ENCODE measurements at regions not wholly inside any gene's neighbourhood (a gene's known extent, or its start where the extent isn't known, plus 50 kb on each side); places are given as distances from the start of the nearest gene placed in this dataset.

DNA sequence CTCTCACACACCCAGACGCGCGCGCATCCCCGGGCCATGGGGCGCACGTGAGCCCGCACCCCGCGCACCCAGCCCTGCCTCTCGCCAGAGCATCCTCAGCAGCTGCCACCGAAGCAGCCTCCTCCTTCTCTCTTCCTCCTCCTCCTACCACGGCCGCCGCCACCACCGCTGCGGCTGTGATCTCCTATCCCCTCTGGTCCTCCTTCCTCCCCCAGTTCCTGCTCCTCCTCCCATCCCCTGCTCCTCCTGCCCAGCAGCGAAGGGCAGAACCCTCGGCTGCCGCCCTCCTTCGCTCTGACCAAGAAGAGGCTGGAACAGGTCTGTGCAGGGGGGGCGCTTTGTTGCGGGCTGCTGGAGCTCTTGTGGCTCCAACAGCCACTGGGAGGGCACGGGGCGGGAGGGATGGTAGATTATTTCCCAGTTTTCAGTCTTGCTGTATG lies 148.7 kb upstream of the CHRDL1 start:
- Histone ChIP-seq H3K4me2 (ENCODE audit: insufficient read depth, low read length) (no peak overlapping the region), H3K4me3 (replicated peaks in 1 of 3; ENCODE audit: insufficient read depth in 1 of 3, low read depth in 1 of 3, low read length in 3 of 3) (no peak overlapping the region), H3K36me3 (ENCODE audit: control insufficient read depth in 2 of 2, extremely low read depth in 1 of 2, insufficient read depth in 2 of 2, low read length in 2 of 2) (no peaks in the 10 kb centered on the region), H3K79me2 (ENCODE audit: control insufficient read depth, insufficient read depth, low read length) (no peaks in the 10 kb centered on the region), H4K20me1 (replicated peaks; ENCODE audit: control insufficient read depth, extremely low read depth, insufficient read depth, low read length) (no peaks in the 10 kb centered on the region), H3K9ac (replicated peaks; ENCODE audit: extremely low read depth, insufficient read depth, low read length) (no peak overlapping the region), H3K9me1 (replicated peaks; ENCODE audit: control insufficient read depth, extremely low read depth, insufficient read depth, low read length) (no peaks in the 10 kb centered on the region), H3K4me1 (ENCODE audit: control insufficient read depth, extremely low read depth, insufficient read depth, low read length) (no peaks in the 10 kb centered on the region), H3K9me3 (replicated peaks; ENCODE audit: control insufficient read depth, insufficient read depth, low read length) (no peaks in the 10 kb centered on the region), H2AFZ (ENCODE audit: low read depth, low read length) (no peak overlapping the region), H3K27ac (ENCODE audit: insufficient read depth, low read depth, low read length) (no peak overlapping the region), H3K27me3 (ENCODE audit: control insufficient read depth in 2 of 2, insufficient read depth in 2 of 2, low read length in 2 of 2) (no peaks in the 10 kb centered on the region)
- no TSS peak for BruUV-seq (replicated peaks)
- DNase-seq (ENCODE audit: low read depth, low spot score) (no peak), FAIRE-seq (no peak)
- dilution Hi-C loops (cut with MboI; ENCODE audit: extremely low pct_ligation_motif_present, low sequenced_read_pairs) (no loop called here), intact Hi-C loops (cut with micrococcal nuclease) (no loop called here)
- TF ChIP-seq POLR2AphosphoS5 (IDR thresholded peaks at IDR 0.05; ENCODE audit: insufficient read depth, low read depth, low read length): no peak
- ChIA-PET POLR2A (no interaction called here), CTCF (no interaction called here)

DNA sequence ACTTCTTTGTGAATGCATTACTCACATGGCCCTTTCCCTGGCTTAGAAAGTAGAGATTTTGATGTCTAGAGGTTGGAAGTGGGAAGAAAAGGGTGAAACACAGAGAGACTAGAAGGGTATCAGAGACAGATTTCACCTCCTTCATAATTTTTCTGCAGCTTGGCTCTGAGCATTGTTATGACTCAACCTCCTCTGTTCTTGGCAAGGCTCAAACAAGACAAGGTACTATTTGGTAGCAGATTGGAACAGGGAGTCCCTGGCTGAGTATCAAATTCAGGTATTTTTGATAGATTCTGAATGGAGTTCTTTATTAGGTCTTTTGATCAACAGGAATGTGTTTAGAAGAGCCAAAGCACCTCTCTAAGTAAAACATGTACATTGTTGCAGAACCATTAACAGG lies 146.3 kb upstream of the CHRDL1 start:
- H3K79me2 ChIP-seq (ENCODE audit: control insufficient read depth, insufficient read depth, low read length): no peaks in the 10 kb centered on the region
- no peaks in the 10 kb centered on the region for H3K9me1 ChIP-seq (replicated peaks; ENCODE audit: control insufficient read depth, extremely low read depth, insufficient read depth, low read length)
- no peak overlapping the region for H3K27ac ChIP-seq (ENCODE audit: insufficient read depth, low read depth, low read length)
- no peaks in the 10 kb centered on the region for H3K36me3 ChIP-seq (ENCODE audit: control insufficient read depth in 2 of 2, extremely low read depth in 1 of 2, insufficient read depth in 2 of 2, low read length in 2 of 2)
- H2AFZ ChIP-seq (ENCODE audit: low read depth, low read length): no peak overlapping the region
- H3K9ac ChIP-seq (replicated peaks; ENCODE audit: extremely low read depth, insufficient read depth, low read length): no peak overlapping the region
- intact Hi-C loops (cut with micrococcal nuclease) (no loop called here), dilution Hi-C loops (cut with MboI; ENCODE audit: extremely low pct_ligation_motif_present, low sequenced_read_pairs) (no loop called here)
- TF ChIP-seq, protein P1, sequence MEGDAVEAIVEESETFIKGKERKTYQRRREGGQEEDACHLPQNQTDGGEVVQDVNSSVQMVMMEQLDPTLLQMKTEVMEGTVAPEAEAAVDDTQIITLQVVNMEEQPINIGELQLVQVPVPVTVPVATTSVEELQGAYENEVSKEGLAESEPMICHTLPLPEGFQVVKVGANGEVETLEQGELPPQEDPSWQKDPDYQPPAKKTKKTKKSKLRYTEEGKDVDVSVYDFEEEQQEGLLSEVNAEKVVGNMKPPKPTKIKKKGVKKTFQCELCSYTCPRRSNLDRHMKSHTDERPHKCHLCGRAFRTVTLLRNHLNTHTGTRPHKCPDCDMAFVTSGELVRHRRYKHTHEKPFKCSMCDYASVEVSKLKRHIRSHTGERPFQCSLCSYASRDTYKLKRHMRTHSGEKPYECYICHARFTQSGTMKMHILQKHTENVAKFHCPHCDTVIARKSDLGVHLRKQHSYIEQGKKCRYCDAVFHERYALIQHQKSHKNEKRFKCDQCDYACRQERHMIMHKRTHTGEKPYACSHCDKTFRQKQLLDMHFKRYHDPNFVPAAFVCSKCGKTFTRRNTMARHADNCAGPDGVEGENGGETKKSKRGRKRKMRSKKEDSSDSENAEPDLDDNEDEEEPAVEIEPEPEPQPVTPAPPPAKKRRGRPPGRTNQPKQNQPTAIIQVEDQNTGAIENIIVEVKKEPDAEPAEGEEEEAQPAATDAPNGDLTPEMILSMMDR (IDR thresholded peaks at IDR 0.05; ENCODE audit: extremely low read depth in 1 of 2, insufficient read depth in 1 of 2, low read depth in 1 of 2, low read length in 2 of 2): no peak
- TF ChIP-seq, protein P2, sequence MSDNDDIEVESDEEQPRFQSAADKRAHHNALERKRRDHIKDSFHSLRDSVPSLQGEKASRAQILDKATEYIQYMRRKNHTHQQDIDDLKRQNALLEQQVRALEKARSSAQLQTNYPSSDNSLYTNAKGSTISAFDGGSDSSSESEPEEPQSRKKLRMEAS (IDR thresholded peaks at IDR 0.05; ENCODE audit: insufficient read depth, insufficient read length): no peak
- TF ChIP-seq MYC (IDR thresholded peaks at IDR 0.05; ENCODE audit: low read depth, low read length) (no peak), POLR2A (IDR thresholded peaks at IDR 0.05; ENCODE audit: low read depth, low read length) (no peak), JUN (IDR thresholded peaks at IDR 0.05; ENCODE audit: borderline replicate concordance, insufficient read depth, insufficient read length, low read depth) (no peak), POLR2AphosphoS5 (IDR thresholded peaks at IDR 0.05; ENCODE audit: insufficient read depth, low read depth, low read length) (no peak), FOS (IDR thresholded peaks at IDR 0.05; ENCODE audit: borderline replicate concordance, insufficient read depth, low read length) (no peak), EZH2 (IDR thresholded peaks at IDR 0.05; ENCODE audit: borderline replicate concordance, low read depth, low read length, severe bottlenecking) (no peak), GATA2 (IDR thresholded peaks at IDR 0.05; ENCODE audit: insufficient read depth, insufficient read length, low read depth, low read length) (no peak)
- H3K4me3 ChIP-seq (replicated peaks in 1 of 3; ENCODE audit: insufficient read depth in 1 of 3, low read depth in 1 of 3, low read length in 3 of 3): no peak overlapping the region
- H3K4me2 ChIP-seq (ENCODE audit: insufficient read depth, low read length): no peak overlapping the region
- ChIA-PET POLR2A (no interaction called here), CTCF (no interaction called here)
- FAIRE-seq (no peak), DNase-seq (ENCODE audit: low read depth, low spot score) (no peak)
- no TSS peak for BruUV-seq (replicated peaks)
- H3K9me3 ChIP-seq (replicated peaks; ENCODE audit: control insufficient read depth, insufficient read depth, low read length): no peaks in the 10 kb centered on the region
- no peaks in the 10 kb centered on the region for H3K4me1 ChIP-seq (ENCODE audit: control insufficient read depth, extremely low read depth, insufficient read depth, low read length)
- H4K20me1 ChIP-seq (replicated peaks; ENCODE audit: control insufficient read depth, extremely low read depth, insufficient read depth, low read length): no peaks in the 10 kb centered on the region
- H3K27me3 ChIP-seq (ENCODE audit: control insufficient read depth in 2 of 2, insufficient read depth in 2 of 2, low read length in 2 of 2): no peaks in the 10 kb centered on the region

Data from endothelial cell of umbilical vein (primary cell).